ENCODE measurements at regions not wholly inside any gene's neighbourhood (a gene's known extent, or its start where the extent isn't known, plus 50 kb on each side); places are given as distances from the start of the nearest gene placed in this dataset.

DNA sequence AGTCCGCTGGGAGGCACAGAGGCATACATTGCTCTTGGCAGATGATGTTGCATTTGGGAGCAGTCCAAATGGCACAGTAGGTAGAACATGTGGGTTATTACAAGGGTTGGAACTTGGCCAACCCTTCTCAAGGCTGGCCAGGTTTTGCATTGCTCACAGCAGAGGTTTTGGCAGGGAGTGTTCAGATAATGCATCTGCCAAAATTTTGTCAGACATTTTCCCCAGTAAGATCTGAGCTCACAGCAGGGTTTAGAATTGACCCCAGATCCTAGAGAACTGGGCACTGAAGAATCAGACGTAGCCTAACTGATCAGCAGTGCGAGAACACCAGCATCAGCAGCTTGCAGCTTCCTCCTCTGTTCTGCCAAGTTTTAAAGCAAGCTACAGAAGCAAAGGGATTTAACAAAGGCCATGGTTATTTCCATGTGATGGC lies 468.8 kb upstream of the KIF2B start:
- peak; percentile 10; the same call in 2 of the 3 replicates for ATAC-seq (ENCODE audit: low read depth)
- no peaks in the 10 kb centered on the region for H3K36me3 ChIP-seq (ENCODE audit: low read depth)
- no peak overlapping the region for H3K4me3 ChIP-seq (ENCODE audit: severe bottlenecking)
- no peaks in the 10 kb centered on the region for H3K4me1 ChIP-seq (ENCODE audit: insufficient read depth, poor library complexity, severe bottlenecking)
- no peak for DNase-seq (ENCODE audit: low spot score)
- TF ChIP-seq, protein P1, sequence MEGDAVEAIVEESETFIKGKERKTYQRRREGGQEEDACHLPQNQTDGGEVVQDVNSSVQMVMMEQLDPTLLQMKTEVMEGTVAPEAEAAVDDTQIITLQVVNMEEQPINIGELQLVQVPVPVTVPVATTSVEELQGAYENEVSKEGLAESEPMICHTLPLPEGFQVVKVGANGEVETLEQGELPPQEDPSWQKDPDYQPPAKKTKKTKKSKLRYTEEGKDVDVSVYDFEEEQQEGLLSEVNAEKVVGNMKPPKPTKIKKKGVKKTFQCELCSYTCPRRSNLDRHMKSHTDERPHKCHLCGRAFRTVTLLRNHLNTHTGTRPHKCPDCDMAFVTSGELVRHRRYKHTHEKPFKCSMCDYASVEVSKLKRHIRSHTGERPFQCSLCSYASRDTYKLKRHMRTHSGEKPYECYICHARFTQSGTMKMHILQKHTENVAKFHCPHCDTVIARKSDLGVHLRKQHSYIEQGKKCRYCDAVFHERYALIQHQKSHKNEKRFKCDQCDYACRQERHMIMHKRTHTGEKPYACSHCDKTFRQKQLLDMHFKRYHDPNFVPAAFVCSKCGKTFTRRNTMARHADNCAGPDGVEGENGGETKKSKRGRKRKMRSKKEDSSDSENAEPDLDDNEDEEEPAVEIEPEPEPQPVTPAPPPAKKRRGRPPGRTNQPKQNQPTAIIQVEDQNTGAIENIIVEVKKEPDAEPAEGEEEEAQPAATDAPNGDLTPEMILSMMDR (IDR thresholded peaks at IDR 0.05; ENCODE audit: poor library complexity, severe bottlenecking): no peak
- no peak overlapping the region for H3K27ac ChIP-seq (ENCODE audit: poor library complexity, severe bottlenecking)
- no peaks in the 10 kb centered on the region for H3K9me3 ChIP-seq (ENCODE audit: severe bottlenecking)
- peaks cover 4% of the 10 kb centered on the region for H3K27me3 ChIP-seq (ENCODE audit: insufficient read depth, poor library complexity, severe bottlenecking)

DNA sequence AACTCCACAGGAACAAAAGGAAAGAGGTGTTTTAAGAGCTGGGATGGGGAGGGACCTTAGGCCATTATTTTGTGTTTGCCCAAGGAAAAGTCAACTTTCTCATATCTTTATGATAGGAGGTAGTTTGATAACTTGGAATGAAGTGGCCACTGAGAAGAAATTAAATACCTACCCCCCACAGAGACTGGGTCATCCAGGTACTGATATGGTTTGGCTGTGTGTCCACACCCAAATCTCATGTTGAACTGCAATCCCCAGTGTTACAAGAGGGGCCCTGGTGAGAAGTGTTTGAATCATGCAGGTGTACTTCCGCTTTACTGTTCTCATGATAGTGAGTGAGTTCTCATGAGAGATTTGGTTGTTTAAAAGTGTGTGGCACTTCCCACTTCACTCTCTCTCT lies 477.9 kb upstream of the KIF2B start:
- Histone ChIP-seq H3K36me3 (ENCODE audit: low read depth) (no peaks in the 10 kb centered on the region), H3K27ac (ENCODE audit: poor library complexity, severe bottlenecking) (no peak overlapping the region), H3K4me3 (ENCODE audit: severe bottlenecking) (no peak overlapping the region), H3K27me3 (ENCODE audit: insufficient read depth, poor library complexity, severe bottlenecking) (no peaks in the 10 kb centered on the region), H3K9me3 (ENCODE audit: severe bottlenecking) (peaks cover 3% of the 10 kb centered on the region), H3K4me1 (ENCODE audit: insufficient read depth, poor library complexity, severe bottlenecking) (no peaks in the 10 kb centered on the region)
- TF ChIP-seq, protein P1 (IDR thresholded peaks at IDR 0.05; ENCODE audit: poor library complexity, severe bottlenecking): no peak
- ATAC-seq (ENCODE audit: low read depth) (no peak), DNase-seq (ENCODE audit: low spot score) (no peak)

DNA sequence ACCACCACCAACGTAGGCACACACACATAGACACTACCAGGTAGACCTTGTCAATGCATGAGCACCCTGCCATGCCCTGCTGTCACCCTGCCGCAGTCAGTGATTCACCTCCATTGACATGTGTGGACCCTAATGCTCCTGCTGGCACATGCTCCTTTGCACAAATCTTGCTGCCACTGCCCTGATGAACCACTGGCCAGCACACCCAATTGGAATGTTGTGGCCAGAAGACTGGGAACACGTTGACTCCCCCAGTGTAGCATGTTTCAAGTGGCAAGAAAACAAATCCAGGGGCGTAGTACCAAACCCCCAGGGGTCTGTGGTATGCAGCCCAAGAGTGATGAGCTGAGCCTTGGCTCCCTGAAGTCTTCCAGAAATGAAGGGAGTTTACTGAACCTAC lies 486.4 kb upstream of the KIF2B start:
- Histone ChIP-seq H3K4me3 (ENCODE audit: severe bottlenecking) (no peak overlapping the region), H3K27me3 (ENCODE audit: insufficient read depth, poor library complexity, severe bottlenecking) (peaks cover 11% of the 10 kb centered on the region), H3K27ac (ENCODE audit: poor library complexity, severe bottlenecking) (no peak overlapping the region), H3K4me1 (ENCODE audit: insufficient read depth, poor library complexity, severe bottlenecking) (no peaks in the 10 kb centered on the region), H3K9me3 (ENCODE audit: severe bottlenecking) (peaks cover 1% of the 10 kb centered on the region), H3K36me3 (ENCODE audit: low read depth) (no peaks in the 10 kb centered on the region)
- TF ChIP-seq, protein P1 (IDR thresholded peaks at IDR 0.05; ENCODE audit: poor library complexity, severe bottlenecking): no peak
- no peak for DNase-seq (ENCODE audit: low spot score)
- no peak for ATAC-seq (ENCODE audit: low read depth)

DNA sequence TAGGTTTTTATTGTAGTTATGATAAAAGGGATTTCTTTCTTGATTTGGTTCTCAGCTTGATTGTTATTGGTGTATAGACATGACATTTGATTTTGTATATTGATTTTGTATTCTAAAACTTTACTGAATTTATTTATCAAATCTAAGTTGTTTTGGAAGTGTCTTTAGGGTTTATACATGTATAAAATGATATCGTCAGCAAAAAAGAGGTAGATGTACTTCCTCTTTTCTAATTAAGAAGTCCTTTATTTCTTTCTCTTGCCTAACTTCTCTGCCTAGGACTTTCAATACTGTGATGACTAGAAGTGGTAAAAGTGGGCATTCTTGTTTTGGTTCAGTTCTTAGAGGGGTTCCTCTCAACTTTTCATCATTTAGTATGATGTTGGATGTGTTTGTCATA lies 487.3 kb upstream of the KIF2B start:
- peaks cover 14% of the 10 kb centered on the region for H3K27me3 ChIP-seq (ENCODE audit: insufficient read depth, poor library complexity, severe bottlenecking)
- no peak overlapping the region for H3K4me3 ChIP-seq (ENCODE audit: severe bottlenecking)
- peaks cover 1% of the 10 kb centered on the region for H3K9me3 ChIP-seq (ENCODE audit: severe bottlenecking)
- H3K27ac ChIP-seq (ENCODE audit: poor library complexity, severe bottlenecking): no peak overlapping the region
- ATAC-seq (ENCODE audit: low read depth): no peak
- TF ChIP-seq, protein P1 (IDR thresholded peaks at IDR 0.05; ENCODE audit: poor library complexity, severe bottlenecking): no peak
- no peak for DNase-seq (ENCODE audit: low spot score)
- H3K4me1 ChIP-seq (ENCODE audit: insufficient read depth, poor library complexity, severe bottlenecking): no peaks in the 10 kb centered on the region
- H3K36me3 ChIP-seq (ENCODE audit: low read depth): no peaks in the 10 kb centered on the region

DNA sequence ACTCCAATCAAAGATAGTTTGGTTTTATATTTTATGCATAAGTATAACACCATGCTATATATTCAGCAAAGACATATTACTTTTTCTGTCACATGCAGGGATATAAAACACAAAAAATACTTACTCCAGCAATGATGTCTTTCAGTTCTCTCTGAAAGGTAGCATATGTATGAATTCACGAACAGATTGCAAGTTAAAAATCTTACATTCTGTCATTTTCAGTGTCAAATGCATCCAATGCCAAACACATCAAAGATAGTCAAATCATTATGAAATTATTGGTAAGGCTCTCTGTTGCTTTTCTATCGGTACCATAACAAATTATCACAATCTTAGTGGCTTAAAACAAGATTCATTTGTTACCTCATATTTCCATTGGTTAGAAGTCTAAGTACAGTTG lies 492.0 kb upstream of the KIF2B start:
- no peak for DNase-seq (ENCODE audit: low spot score)
- H3K27me3 ChIP-seq (ENCODE audit: insufficient read depth, poor library complexity, severe bottlenecking): peaks cover 17% of the 10 kb centered on the region
- no peak overlapping the region for H3K4me3 ChIP-seq (ENCODE audit: severe bottlenecking)
- no peak for ATAC-seq (ENCODE audit: low read depth)
- H3K9me3 ChIP-seq (ENCODE audit: severe bottlenecking): no peaks in the 10 kb centered on the region
- no peak overlapping the region for H3K27ac ChIP-seq (ENCODE audit: poor library complexity, severe bottlenecking)
- H3K4me1 ChIP-seq (ENCODE audit: insufficient read depth, poor library complexity, severe bottlenecking): no peaks in the 10 kb centered on the region
- TF ChIP-seq, protein P1 (IDR thresholded peaks at IDR 0.05; ENCODE audit: poor library complexity, severe bottlenecking): no peak
- H3K36me3 ChIP-seq (ENCODE audit: low read depth): no peaks in the 10 kb centered on the region

Data from RWPE2 (cell line).